NCI-H2227 (cell line): ENCODE measurements at regions not wholly inside any gene's neighbourhood (a gene's known extent, or its start where the extent isn't known, plus 50 kb on each side); places are given as distances from the start of the nearest gene placed in this dataset.
A peak's percentile ranks its signal among the peaks of the same experiment; 100 is the strongest.

Experiments used
- DNase-seq: peaks from one replicate; lab custom pipeline; 2025; ENCODE audit not compliant: unreplicated experiment; lab: John Stamatoyannopoulos, UW

DNA sequence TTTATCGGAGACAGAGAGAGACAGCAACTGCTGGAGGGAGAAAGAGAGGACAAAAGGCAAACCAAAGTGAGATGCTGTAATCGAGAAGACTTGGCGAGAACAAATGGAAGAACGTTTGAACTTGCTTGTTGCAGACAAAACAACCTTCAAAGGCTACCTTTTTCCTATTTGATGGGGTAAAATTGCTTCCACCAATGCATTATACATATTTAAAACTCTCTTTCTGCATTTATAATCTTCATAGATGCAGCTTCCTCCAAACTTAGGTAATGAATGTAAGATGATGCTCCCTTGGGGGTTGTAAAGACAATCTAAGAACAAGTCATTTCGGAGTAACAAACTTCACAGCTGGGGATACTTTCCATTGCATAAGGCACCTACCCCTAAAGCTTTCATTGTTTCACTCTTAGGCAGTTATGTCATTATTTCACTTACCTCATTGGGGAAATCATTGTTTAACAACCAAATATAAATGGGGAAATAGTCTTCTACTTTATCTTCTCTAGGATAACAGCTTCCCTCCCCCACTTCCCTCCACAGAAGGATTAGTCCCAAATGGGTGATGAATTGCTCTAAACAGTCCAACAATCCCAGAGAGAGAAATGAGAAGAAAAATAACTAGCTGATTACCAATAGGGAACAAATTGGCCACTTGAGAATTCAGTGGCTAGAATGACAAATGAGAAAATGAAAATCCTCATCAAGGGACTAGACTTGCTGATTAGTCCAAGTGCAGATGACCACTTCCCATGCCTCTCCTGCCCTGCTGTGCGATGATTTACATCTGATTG is 269.8 kb upstream of the ADAMTS9 start:
- no peak for DNase-seq

DNA sequence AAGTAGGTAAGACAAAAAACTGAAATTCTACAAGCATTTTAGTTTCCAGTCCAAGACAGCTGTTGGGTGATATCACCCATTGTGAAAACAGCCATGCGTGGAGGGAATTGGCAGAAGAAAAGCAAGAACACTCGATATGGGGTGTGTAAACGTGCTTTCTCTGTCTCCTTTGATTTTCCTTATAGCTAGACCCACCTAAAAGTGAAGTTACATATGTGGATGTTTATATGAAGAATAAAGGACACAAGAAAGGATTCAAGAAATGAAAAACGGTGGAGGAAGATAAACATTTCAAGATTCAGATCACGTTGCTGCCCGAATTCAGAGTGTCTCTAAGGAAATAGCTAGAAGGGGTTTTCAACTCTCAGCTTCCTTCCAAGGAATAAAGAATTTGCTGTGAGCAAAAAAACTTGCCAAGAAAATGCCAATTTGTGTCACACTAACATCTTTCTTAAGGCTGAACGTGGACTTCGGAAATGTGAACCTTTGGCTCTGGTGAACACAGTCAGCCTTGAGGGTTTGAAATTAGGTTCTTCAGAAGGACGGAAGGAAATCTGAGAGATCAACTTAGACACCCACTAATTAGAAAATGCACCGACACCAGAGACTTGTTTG is 269.0 kb upstream of the ADAMTS9 start:
- no peak for DNase-seq

DNA sequence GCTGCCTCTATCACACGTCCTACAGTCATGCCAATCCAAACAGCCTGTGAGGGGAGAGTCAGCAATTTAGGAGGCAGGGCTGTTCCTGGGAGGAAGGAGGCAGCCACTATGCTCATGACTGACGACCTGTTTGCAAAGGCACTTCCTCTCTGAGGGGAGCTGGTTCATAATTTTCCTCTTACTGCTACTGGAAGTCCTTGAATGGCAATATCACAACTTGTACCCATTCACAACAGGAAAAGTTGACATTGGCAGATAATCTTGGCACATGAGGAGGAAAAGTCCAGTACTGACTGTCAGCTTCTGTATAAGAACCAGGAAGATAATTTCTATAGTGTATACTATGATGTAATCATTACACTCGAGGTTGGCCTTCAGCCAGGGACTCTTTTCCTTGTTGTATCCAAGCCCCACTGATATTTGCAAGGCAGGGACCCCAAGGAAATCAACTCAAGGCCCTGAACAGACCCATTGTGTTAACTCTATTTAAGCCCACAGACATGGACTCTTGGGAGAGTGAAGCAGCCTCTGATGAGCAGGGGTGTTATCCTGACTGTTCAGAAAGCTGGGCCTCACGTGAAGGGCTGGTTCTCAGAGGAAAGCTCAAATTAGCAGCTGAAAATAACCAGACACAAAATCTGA is 267.3 kb upstream of the ADAMTS9 start:
- DNase-seq = peak; percentile 4

DNA sequence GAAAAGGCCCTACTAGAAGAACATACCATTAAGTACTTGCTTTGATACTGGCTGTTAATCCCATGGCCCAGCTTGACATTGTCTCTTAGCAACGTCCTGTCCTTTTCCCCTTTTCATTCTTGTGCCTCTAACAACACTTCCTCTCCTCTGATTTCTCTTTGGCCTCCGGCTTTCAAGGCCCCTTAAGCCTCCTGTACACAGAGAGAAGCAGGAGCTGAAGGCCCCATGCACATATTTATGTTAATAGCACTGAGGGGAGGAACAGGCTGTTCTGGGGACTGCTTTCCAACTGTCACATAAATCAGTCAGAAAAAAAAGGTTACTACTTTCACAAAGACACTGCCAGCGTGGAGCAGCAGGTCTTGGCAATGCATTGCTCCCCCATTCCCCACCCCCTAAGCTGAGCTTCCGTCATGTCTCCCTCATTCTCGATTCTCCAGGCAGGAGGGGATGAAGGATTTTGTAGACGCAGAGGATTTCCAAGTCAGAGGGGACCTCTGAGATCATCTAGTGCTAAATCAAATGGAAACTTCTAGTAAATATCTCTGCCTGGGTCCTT is 257.4 kb upstream of the ADAMTS9 start:
- DNase-seq = peak; percentile 79

DNA sequence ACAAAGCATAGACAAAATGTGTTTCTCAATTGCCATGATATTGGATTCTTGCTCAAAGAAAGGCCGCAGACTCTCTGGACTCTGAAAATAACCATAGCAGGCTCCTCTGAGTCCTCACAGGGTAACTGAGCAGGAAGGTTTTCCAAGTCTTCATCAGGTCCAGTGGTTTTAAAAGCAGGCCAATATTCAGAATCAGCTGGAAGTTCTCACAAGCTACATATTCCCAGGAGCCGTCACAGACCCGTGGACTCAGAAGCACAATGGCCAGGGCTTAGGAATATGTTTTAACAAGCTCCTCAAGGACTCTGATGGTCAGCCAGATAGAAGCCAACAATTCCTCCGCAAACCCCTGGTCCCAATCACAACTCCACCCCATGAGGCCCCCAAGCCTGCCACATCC is 256.1 kb upstream of the ADAMTS9 start:
- no peak for DNase-seq

DNA sequence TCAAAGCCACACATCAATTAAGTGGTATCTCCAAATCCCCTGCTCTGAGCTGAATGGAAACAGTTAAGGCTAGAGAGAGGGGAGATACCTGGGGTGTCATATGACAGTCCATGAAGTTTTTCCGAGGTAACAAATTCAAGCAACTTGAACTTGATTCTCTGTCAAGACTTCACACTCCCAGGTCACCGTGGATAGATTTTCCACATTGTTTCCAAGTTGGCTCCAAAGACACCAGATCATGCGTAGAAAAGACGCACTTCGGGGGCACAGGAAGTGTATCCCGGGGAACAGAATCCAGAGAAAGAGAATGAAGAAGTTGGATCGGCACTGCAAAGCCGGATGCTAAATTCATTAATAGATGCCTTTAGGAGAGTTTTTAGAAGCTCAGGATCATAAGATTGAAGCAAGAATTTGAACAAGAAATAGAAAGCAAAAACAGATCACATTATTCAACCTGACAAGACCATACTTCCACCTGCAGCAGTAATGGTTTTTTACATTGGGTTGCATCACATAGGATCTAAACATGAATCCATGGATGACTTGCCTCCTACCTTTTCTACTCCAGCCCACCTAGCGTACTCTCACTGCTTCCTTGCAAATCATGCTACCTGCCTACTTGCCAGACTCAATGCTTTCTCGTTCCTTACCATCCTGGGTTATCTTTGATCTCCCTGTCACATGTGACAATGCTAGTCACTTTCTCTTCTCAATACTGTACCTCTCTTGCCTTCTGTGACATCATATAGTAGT is 253.0 kb upstream of the ADAMTS9 start:
- no peak for DNase-seq

DNA sequence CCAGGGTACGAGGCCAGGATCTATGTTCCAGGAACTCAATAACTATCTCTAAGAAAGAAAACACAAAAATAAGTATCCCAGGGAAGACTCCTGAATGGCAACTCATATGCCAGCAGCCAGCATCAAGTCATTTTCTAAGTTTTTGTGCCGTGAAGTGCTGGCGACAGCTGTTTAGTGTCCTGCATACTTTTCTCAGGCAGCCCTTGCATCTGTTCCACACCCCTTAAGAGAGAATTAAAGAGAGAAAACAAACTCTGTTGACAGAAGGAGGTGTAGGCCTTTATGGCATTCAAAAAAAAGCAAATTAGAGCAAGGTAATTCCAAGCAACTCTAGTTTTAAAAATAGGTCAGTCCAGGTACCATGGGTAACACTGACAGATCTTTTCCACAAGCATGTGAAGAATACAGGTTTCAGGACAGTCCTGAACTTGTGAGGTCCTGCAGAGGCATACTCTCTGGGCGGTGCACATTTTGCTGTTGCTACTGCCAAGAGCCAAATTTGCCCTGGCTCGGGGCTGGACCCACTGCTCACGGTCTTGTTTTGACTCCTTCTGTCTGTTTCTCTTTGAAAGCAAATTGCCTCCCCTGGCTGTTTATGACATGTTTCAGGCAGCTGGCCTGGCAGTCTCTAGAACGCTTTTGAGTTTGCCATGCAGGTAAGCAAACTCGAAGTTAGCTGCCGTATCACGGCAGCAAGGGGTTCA is 252.1 kb upstream of the ADAMTS9 start:
- DNase-seq = no peak

DNA sequence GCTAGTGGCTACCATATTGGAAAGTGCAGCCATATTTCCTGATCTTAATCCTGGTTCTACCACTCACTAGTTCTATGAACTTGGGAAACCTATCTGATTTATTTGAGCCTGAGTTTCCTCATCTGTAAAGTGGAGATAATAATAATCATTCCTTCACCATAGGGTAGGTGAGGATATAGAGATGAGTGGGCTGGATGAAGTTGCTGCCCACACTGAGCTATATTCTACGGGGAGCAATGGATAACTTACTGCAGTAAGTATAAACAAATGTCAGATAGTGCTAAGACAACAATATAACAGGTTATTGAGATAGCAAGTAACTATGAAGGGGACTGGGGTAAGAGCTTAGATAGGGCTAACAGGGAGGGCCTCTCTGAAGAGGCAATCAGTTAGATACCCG is 251.5 kb upstream of the ADAMTS9 start:
- no peak for DNase-seq

DNA sequence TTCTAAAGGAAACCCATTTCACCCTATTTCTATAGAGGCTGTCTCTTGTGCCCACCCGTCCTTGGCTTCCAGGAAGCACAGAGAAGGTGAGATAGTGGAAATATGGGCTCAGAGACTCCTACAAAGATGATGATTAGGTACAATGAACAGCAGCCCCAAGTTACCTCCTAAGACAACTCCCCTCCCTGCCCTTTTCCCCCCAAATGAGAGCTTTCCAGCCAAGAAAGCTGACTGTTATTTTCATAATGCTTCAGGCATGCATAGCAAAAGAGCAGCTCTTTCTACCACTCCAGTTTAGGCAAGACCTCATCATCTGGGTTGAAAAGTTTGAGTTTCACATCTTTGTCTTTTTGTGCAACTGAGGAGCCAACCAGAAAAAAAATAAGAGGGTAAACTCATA is 248.8 kb upstream of the ADAMTS9 start:
- no peak for DNase-seq

DNA sequence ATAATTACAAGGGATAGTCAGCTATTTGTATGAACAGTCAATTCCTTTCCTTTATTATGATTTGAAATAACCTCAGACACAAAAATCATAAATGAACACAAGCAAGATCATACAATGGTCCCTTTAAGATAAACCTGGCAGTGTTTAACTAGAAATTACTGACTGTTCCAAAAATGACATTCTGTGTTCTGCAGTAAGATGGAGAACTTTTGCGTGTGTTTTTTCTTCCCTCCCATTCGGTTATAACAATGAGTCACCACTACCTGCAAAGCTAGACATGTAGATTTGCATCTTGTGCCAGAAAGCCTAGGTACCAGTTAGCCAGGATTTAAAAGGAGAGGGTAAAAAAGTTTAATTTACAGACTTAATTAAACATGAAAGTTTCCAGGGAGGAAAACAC is 248.2 kb upstream of the ADAMTS9 start:
- DNase-seq = no peak

DNA sequence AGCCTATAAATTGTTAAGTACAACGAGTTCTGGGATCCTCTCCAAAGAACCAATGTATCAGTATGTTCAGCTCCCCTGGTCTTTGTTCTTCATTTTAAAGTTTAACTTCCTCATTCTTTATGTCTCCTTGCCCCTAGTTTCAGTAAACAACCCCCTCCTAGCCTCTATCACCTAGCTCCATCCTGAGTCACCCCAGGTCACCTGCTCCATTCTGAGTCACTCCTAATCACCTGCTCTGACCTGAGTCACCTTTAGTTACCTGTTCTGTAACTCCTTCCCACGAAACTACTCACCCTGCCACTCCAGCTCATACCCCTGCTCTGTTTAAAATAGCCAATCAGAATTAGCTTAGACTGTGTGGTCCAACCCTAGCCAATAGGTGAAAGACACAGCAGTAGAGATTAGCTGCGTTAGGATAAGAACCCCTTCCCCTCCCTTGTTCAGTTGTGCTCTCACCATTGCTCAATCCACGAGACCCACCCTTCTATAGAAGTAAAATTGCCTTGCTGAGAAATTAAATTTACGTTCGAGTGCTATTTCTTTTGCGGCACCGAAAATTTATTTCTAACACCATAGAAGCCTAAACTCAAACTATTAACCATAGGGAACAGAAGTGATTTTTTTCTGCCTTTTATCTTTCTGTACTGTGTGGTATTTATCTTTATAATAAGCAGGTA is 245.0 kb upstream of the ADAMTS9 start:
- no peak for DNase-seq

DNA sequence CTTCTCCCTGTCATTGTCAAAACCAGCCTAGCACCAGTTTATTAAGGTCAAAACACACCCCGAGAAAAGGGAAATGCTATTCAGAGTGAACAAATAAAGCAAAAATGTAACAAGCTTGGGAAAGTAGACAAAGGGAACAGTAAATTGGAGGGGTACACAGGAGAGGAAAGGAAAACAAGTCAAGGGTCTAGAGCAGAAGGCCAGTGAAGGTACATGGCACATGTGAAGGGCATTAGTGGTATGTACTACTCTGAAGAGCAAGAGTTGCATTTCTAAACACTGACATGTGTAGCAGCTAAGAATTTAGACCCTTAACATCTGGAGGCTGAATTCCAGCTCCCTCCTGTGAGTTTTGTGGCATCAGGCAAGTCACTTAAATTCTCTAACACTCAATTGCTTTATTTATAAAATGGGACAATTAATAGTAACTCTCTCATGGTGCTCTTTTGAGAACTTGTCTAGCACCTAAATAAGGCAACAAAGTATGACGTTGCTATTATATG is 244.3 kb upstream of the ADAMTS9 start:
- no peak for DNase-seq

DNA sequence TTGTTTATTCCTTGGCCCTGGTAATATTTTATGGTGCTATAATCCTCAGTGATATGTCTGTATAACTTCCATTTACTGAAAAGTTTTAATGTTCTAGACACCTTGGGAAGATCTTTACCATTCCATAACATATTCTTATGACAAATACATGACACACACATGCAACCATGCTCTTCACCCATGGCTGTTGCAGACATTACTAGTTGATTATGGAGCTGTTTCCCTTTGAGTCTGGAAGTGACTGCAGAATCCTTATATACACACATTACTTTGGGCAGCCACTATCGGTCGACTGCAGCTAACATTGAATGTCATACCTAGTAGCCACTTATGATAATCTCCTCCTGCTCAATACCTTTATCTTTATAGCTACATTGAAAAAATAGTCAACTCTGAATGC is 243.1 kb upstream of the ADAMTS9 start:
- DNase-seq = no peak

DNA sequence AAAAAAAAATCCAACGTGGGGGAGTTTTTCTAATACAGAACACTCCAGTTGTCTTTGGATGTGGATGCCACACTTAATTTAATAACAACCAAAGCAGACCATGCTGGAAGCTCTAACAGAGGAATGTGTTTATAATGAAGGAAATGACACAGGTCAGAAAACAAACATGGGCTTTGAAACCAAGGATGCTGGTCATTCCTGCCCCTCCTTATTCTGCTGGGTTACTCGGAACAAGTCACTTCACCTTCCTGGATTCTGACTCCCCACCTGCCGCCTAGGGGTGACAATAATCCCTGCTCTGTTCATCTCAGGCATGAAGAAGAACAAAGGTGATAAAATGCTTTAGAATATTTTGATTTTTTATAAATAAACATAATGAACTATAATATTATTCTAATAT is 240.9 kb upstream of the ADAMTS9 start:
- no peak for DNase-seq

DNA sequence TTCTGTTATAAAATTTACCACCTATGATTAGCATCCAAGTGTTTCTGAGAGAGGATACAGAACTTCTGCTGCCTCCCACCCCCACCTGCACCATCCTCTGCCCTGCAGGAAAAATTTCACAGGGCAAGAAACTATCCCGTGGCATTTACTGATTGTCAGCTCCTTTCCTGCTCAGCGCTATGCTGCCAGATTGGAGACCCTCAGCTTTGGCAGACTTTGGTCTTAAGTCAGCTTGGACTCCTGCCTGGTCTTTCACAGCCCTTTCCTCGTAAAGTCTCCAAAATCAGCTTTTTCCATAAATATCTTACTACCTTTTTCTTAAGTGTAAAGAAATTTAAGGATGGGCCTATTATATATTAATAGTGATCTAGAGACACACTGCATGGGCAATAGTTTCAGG is 239.9 kb upstream of the ADAMTS9 start:
- no peak for DNase-seq

DNA sequence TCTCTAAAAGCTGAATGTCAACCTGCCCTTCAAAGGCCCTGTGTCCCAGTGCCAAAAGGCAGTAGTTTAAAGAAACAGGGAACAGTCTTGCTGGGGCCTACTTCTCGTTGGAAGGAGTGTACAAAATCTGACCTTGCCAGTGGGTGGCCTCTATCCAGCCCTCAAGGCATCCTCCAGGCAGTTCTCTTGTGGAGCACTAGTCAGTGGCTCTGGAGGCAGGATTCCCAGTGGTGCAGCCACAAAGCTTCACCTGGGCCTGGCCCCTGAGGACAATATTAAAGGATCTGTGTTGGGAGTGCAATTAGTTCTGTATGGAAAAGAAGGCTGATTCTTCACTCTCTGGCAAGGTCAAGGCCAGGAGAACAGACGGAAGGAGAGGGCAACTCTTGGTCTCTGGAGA is 237.8 kb upstream of the ADAMTS9 start:
- no peak for DNase-seq

DNA sequence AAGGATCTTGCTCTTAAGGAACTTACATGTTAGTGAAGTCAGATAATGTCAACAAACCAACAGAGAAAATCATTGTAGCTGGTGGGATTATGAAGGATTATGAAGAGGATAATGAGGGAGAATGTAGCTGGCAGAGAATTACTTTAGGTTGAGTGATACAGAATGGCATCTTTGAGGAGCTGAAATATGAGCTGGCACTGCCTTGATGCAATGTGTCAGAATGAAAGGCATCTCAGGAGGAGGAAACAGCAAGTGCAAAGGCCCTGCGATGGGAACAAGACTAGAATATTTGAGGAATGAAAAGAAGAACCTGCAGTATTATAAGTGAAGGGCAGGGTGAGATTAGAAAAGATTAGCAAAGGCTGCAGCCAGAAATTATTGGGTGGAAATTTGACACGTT is 237.2 kb upstream of the ADAMTS9 start:
- no peak for DNase-seq

DNA sequence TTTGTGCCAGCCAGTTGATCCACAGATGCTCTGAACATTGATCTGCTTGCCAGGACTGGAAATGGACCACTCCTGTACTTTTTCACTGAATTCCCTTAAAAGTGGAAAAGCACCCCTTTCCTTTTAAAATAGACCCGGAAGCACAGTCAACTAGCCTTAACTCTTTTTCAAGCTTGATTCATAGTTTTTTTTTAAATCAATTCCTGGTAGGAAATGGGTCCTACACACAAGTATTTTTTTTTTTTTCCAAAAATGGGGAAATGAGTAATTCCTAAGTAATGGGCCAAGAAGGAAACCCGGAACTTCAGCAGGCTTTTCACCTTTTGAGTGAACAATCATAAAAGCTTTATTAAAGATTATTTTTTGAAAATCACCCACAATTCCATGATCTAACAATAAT is 234.4 kb upstream of the ADAMTS9 start:
- no peak for DNase-seq

DNA sequence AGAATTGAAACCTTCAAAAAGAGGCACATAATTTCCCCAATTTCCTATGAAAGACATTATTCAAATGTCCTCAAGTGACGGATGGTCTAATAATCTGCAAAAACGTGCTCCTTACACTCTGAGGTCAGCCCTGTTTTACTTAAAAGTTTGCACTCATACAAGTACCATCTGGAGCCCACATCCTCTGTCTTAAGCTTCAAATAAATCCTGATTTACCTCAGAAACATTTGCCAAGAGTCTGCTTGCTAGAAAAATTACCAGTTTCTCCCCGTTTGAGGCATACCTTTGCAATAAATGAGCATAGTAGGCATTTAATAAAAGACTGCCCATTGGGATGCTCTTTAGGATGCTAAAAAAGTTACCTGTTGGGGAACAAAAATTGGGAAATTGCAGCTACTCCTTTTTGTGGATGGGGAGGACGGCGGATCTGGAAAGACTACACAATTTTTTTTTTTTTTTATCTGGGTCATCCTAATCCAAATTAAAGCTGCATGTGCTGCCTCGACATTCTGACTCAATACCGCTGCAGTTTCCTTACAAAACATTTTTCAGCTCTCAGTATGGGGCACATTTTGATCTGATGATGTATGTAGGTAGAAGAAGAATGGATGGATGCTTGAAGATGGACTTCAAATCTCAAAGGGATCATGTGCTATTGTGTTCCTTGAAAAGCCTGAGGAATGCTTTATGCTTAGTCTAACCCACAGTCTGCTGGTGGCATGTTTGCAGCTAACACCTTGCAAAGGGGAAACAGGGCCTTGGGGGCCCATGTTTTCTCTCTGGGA is 233.7 kb upstream of the ADAMTS9 start:
- DNase-seq = no peak
